ENCODE measurements at regions not wholly inside any gene's neighbourhood (a gene's known extent, or its start where the extent isn't known, plus 50 kb on each side); places are given as distances from the start of the nearest gene placed in this dataset.

DNA sequence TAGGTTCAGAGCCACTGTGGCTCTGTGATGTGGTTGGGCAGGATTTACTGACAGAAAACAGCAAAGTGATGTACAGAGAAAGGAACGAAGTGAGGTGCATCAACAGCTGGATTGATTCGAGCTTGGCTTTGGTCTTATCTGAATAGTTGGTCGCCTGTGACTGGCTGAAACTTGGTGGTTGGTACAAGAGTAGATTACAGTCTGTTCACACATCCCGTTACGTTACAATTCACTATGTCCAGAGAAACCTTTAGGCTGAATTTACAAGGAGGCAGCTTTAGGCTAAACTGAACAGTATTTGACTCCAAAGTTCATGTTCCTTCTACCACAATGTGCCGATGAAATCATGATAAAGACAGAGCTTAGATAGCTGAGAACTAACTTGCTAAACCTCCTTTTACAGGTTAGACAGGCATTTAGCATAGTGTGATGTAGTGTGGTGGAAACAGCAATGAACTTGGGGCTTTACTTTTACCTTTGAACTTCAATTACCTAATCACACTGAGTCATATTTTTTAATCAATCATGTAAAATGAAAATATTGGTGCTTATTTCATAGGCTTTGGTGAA, 210.2 kb upstream of the PUM3 start:
- in situ Hi-C loops (cut with MboI) = no loop called here
- Histone ChIP-seq H3K27me3 (ENCODE audit: control insufficient read depth in 2 of 2, insufficient read depth in 2 of 2, low read length in 2 of 2) (no peaks in the 10 kb centered on the region), H3K4me1 (replicated peaks in 1 of 2; ENCODE audit: control insufficient read depth in 2 of 2, insufficient read depth in 2 of 2, low read length in 2 of 2) (no peaks in the 10 kb centered on the region), H3K9me3 (replicated peaks; ENCODE audit: control insufficient read depth, insufficient read depth, low read depth, low read length) (no peaks in the 10 kb centered on the region), H3K9ac (ENCODE audit: insufficient read depth in 1 of 2, low read depth in 2 of 2, low read length in 2 of 2) (no peak overlapping the region), H3K27ac (ENCODE audit: extremely low read depth, low read depth, low read length) (no peak overlapping the region), H3K36me3 (ENCODE audit: control insufficient read depth, insufficient read depth, low read length) (no peaks in the 10 kb centered on the region), H3K79me2 (ENCODE audit: control insufficient read depth, insufficient read depth, low read length) (no peaks in the 10 kb centered on the region), H2AFZ (ENCODE audit: low read depth, low read length) (no peak overlapping the region), H3K4me3 (no peak overlapping the region), H3K4me2 (ENCODE audit: insufficient read depth, low read length) (no peak overlapping the region), H4K20me1 (replicated peaks; ENCODE audit: control insufficient read depth, insufficient read depth, low read length) (no peaks in the 10 kb centered on the region), H3K9me1 (ENCODE audit: control insufficient read depth, insufficient read depth, low read length) (no peaks in the 10 kb centered on the region)
- intact Hi-C loops (cut with micrococcal nuclease) = no loop called here
- BruUV-seq (replicated peaks) = no TSS peak
- ChIA-PET POLR2A (no interaction called here), CTCF (ENCODE audit: low intra/inter-chr PET ratio) (no interaction called here)
- DNase-seq (ENCODE audit: extremely low read depth in 1 of 4, low spot score in 3 of 4) (no peak), FAIRE-seq (no peak), ATAC-seq (no peak)
- TF ChIP-seq WHSC1 (IDR thresholded peaks at IDR 0.05; ENCODE audit: low read length) (no peak), HNRNPL (IDR thresholded peaks at IDR 0.05; ENCODE audit: low read depth, low read length) (no peak), NEUROD1 (IDR thresholded peaks at IDR 0.05; ENCODE audit: borderline replicate concordance, low read depth, low read length, partially characterized antibody) (no peak), PHF21A (IDR thresholded peaks at IDR 0.05; ENCODE audit: borderline replicate concordance, low read depth) (no peak), ZNF764 (CRISPR knock-in tag; IDR thresholded peaks at IDR 0.05; ENCODE audit: low read depth) (no peak), PTTG1 (tag; IDR thresholded peaks at IDR 0.05; ENCODE audit: low read depth) (no peak), CHD4 (IDR thresholded peaks at IDR 0.05; ENCODE audit: insufficient read depth, insufficient replicate concordance, low read depth, low read length, poor library complexity, severe bottlenecking) (no peak), ZNF707 (CRISPR knock-in tag; conservative IDR thresholded peaks at IDR 0.05) (no peak), ZNF785 (CRISPR knock-in tag; IDR thresholded peaks at IDR 0.05) (no peak), CEBPB (tag; IDR thresholded peaks at IDR 0.05) (no peak)
- TF ChIP-seq, protein P1, sequence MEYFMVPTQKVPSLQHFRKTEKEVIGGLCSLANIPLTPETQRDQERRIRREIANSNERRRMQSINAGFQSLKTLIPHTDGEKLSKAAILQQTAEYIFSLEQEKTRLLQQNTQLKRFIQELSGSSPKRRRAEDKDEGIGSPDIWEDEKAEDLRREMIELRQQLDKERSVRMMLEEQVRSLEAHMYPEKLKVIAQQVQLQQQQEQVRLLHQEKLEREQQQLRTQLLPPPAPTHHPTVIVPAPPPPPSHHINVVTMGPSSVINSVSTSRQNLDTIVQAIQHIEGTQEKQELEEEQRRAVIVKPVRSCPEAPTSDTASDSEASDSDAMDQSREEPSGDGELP (CRISPR knock-in tag; IDR thresholded peaks at IDR 0.05; ENCODE audit: borderline replicate concordance) = no peak
- TF ChIP-seq, protein P2, sequence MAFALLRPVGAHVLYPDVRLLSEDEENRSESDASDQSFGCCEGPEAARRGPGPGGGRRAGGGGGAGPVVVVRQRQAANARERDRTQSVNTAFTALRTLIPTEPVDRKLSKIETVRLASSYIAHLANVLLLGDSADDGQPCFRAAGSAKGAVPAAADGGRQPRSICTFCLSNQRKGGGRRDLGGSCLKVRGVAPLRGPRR (CRISPR knock-in tag; IDR thresholded peaks at IDR 0.05) = no peak
- TF ChIP-seq, protein P3, sequence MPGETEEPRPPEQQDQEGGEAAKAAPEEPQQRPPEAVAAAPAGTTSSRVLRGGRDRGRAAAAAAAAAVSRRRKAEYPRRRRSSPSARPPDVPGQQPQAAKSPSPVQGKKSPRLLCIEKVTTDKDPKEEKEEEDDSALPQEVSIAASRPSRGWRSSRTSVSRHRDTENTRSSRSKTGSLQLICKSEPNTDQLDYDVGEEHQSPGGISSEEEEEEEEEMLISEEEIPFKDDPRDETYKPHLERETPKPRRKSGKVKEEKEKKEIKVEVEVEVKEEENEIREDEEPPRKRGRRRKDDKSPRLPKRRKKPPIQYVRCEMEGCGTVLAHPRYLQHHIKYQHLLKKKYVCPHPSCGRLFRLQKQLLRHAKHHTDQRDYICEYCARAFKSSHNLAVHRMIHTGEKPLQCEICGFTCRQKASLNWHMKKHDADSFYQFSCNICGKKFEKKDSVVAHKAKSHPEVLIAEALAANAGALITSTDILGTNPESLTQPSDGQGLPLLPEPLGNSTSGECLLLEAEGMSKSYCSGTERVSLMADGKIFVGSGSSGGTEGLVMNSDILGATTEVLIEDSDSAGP (CRISPR knock-in tag; IDR thresholded peaks at IDR 0.05) = no peak
- TF ChIP-seq, protein P4, sequence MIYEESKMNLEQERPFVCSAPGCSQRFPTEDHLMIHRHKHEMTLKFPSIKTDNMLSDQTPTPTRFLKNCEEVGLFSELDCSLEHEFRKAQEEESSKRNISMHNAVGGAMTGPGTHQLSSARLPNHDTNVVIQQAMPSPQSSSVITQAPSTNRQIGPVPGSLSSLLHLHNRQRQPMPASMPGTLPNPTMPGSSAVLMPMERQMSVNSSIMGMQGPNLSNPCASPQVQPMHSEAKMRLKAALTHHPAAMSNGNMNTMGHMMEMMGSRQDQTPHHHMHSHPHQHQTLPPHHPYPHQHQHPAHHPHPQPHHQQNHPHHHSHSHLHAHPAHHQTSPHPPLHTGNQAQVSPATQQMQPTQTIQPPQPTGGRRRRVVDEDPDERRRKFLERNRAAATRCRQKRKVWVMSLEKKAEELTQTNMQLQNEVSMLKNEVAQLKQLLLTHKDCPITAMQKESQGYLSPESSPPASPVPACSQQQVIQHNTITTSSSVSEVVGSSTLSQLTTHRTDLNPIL (CRISPR knock-in tag; IDR thresholded peaks at IDR 0.05) = no peak
- TF ChIP-seq, protein P5, sequence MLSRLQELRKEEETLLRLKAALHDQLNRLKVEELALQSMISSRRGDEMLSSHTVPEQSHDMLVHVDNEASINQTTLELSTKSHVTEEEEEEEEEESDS (CRISPR knock-in tag; IDR thresholded peaks at IDR 0.05) = no peak
- TF ChIP-seq, protein P6, sequence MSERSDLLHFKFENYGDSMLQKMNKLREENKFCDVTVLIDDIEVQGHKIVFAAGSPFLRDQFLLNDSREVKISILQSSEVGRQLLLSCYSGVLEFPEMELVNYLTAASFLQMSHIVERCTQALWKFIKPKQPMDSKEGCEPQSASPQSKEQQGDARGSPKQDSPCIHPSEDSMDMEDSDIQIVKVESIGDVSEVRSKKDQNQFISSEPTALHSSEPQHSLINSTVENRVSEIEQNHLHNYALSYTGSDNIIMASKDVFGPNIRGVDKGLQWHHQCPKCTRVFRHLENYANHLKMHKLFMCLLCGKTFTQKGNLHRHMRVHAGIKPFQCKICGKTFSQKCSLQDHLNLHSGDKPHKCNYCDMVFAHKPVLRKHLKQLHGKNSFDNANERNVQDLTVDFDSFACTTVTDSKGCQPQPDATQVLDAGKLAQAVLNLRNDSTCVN (CRISPR knock-in tag; IDR thresholded peaks at IDR 0.05) = no peak
- 2% methylated on average over 6 of the region's 6 CpGs for WGBS (ENCODE audit: insufficient coverage, low coverage, missing lambda C conversion rate)

All from K562 (cell line).